ENCODE measurements at regions not wholly inside any gene's neighbourhood (a gene's known extent, or its start where the extent isn't known, plus 50 kb on each side); places are given as distances from the start of the nearest gene placed in this dataset.

DNA sequence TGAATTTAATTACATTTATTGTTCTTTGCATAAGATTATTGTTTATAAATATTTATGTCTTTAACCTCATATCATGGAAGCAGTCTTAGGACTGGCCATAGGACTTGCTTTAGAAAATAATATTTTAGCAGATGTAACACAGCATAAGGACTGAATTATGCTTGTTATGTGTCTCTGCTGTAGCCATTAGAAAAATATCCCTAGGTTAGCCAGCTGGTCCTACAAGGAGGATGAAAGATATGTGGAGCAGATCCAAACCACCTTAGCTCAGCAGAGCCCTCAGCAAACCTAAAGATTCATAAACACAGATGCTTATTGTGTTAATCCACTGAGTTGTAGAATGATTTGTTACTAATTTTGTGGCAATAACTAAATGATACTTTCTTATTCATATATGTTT is 166.0 kb upstream of the COL1A2 start:
- intact Hi-C loops (cut with DNase I; ENCODE audit: low total_unique reads) = no loop called here
- no peak for TF ChIP-seq EP300 (IDR thresholded peaks at IDR 0.05)
- no peak for TF ChIP-seq POLR2AphosphoS5 (IDR thresholded peaks at IDR 0.05)
- no peak for TF ChIP-seq POLR2A (IDR thresholded peaks at IDR 0.05)
- TF ChIP-seq, protein P1, sequence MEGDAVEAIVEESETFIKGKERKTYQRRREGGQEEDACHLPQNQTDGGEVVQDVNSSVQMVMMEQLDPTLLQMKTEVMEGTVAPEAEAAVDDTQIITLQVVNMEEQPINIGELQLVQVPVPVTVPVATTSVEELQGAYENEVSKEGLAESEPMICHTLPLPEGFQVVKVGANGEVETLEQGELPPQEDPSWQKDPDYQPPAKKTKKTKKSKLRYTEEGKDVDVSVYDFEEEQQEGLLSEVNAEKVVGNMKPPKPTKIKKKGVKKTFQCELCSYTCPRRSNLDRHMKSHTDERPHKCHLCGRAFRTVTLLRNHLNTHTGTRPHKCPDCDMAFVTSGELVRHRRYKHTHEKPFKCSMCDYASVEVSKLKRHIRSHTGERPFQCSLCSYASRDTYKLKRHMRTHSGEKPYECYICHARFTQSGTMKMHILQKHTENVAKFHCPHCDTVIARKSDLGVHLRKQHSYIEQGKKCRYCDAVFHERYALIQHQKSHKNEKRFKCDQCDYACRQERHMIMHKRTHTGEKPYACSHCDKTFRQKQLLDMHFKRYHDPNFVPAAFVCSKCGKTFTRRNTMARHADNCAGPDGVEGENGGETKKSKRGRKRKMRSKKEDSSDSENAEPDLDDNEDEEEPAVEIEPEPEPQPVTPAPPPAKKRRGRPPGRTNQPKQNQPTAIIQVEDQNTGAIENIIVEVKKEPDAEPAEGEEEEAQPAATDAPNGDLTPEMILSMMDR (IDR thresholded peaks at IDR 0.05) = no peak
- peaks cover 0 to 2% (median 0%) of the 10 kb centered on the region in 4 donors for H3K4me1 ChIP-seq

DNA sequence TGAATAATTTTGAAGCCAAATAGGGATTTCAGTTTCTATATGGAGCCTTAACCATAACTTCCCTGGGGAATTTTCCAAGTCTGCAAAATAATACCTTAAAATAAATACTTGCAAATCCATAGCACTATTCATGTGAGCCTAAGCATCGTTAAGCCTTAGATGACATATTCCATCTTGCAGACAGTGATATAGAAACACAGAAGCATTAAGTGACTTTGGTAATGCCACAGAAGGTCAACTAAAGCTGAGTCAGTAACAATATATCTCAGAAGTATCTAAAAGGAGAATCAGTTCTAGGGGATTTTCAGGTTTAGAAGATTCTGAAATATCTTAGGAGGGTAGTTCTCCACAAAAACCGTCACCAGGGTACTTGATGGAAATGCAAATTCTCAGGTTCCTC is 163.4 kb upstream of the COL1A2 start:
- H3K9me3 ChIP-seq = no peaks in the 10 kb centered on the region
- H3K27ac ChIP-seq = no peak overlapping the region
- 56 to 69% (median 65%) methylated on average over 2 of the region's 2 CpGs for WGBS, 5 donors
- no peaks in the 10 kb centered on the region for H3K27me3 ChIP-seq
- no peaks in the 10 kb centered on the region for H3K4me1 ChIP-seq
- H3K4me3 ChIP-seq = no peak overlapping the region
- H3K36me3 ChIP-seq = no peaks in the 10 kb centered on the region
- TF ChIP-seq, protein P1 (IDR thresholded peaks at IDR 0.05) = no peak
- TF ChIP-seq POLR2A (IDR thresholded peaks at IDR 0.05) = no peak
- TF ChIP-seq EP300 (IDR thresholded peaks at IDR 0.05) = no peak
- no peak for TF ChIP-seq POLR2AphosphoS5 (IDR thresholded peaks at IDR 0.05)
- no peak for DNase-seq
- intact Hi-C loops (cut with DNase I; ENCODE audit: low total_unique reads) = no loop called here

More for the DNA sequence above, 166.0 kb upstream of the COL1A2 start:
- DNase-seq = no peak
- H3K36me3 ChIP-seq = no peaks in the 10 kb centered on the region
- H3K9me3 ChIP-seq = no peaks in the 10 kb centered on the region
- no peak overlapping the region for H3K4me3 ChIP-seq
- no peaks in the 10 kb centered on the region for H3K27me3 ChIP-seq
- no peak overlapping the region for H3K27ac ChIP-seq

DNA sequence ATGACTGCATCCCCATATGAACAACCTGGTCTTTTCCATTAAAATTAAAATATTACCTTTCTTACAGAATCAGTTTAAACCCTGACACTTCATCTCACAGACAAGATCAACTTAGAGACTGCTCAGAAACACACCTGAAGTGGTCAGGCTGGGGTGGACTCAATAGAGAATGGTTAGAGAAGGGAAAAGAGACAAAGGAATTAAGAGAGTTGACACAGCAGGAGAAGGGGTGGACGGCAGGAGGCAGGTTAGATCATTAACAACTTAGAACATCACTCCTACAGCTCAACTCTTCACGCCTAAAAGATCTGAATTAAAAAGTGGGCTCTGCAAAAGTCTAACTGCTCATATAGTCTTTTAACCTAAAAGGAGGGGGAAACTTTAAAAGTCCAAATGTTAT is 157.7 kb upstream of the COL1A2 start:
- H3K27ac ChIP-seq = no peak overlapping the region
- H3K4me3 ChIP-seq = no peak overlapping the region
- H3K9me3 ChIP-seq = no peaks in the 10 kb centered on the region
- no peaks in the 10 kb centered on the region for H3K36me3 ChIP-seq
- H3K27me3 ChIP-seq = no peaks in the 10 kb centered on the region
- DNase-seq = no peak
- WGBS, 5 donors = 34 to 68% (median 54%) methylated on average over 2 of the region's 2 CpGs
- intact Hi-C loops (cut with DNase I; ENCODE audit: low total_unique reads) = no loop called here
- TF ChIP-seq POLR2AphosphoS5 (IDR thresholded peaks at IDR 0.05) (no peak), POLR2A (IDR thresholded peaks at IDR 0.05) (no peak), EP300 (IDR thresholded peaks at IDR 0.05) (no peak)
- TF ChIP-seq, protein P1 (IDR thresholded peaks at IDR 0.05) = no peak
- H3K4me1 ChIP-seq = no peaks in the 10 kb centered on the region

DNA sequence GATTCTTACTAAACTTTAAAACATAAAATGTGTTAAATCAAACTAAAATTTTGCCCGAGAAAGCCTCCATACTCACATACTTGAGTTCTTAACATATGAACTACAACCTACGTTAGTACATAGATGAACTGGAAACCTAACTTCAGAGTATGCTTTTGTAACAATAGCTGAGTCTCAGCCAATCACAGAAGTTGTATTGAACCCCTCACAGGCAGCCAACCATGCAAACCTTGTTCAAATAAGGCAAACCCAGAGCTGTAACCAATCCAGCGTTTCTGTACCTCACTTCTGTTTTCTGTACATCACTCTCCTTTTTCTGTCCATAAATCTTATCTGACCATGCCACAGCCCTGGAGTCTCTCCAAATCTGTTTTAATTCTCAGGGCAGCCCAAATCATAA is 157.3 kb upstream of the COL1A2 start:
- no peak for DNase-seq
- Histone ChIP-seq H3K27ac (no peak overlapping the region), H3K4me1 (no peaks in the 10 kb centered on the region), H3K36me3 (no peaks in the 10 kb centered on the region), H3K27me3 (no peaks in the 10 kb centered on the region), H3K9me3 (no peaks in the 10 kb centered on the region), H3K4me3 (no peak overlapping the region)
- WGBS, 5 donors = 38 to 49% (median 41%) methylated on average over 3 of the region's 3 CpGs
- TF ChIP-seq POLR2AphosphoS5 (IDR thresholded peaks at IDR 0.05) = no peak
- TF ChIP-seq POLR2A (IDR thresholded peaks at IDR 0.05) = no peak
- no peak for TF ChIP-seq EP300 (IDR thresholded peaks at IDR 0.05)
- TF ChIP-seq, protein P1 (IDR thresholded peaks at IDR 0.05) = no peak
- intact Hi-C loops (cut with DNase I; ENCODE audit: low total_unique reads) = no loop called here
